Keratinocyte (primary cell): ENCODE measurements at regions not wholly inside any gene's neighbourhood (a gene's known extent, or its start where the extent isn't known, plus 50 kb on each side); places are given as distances from the start of the nearest gene placed in this dataset.

ENCODE experiments used
- DNase-seq: peaks from one replicate; pipeline ENCODE4 v3.0.0-alpha.2; 2011; ENCODE audit warnings: low read depth, missing footprints, low spot score
- FAIRE-seq: peaks from 2 replicates; lab custom pipeline; 2011; peaks lifted over from hg19 to GRCh38; lab: Jason Lieb, UNC
- H2AFZ ChIP-seq: 2 replicates; pipeline ENCODE4 v1.6.0; 2012; ENCODE audit warnings: low read length, control low read depth, inconsistent platforms; ENCODE audit not compliant: control insufficient read depth
- H3K27ac ChIP-seq: 2 replicates; pipeline ENCODE4 v1.5.1; 2011; ENCODE audit warnings: low read length; ENCODE audit not compliant: control insufficient read depth, insufficient read depth
- H3K27me3 ChIP-seq: 3 replicates; pipeline ENCODE4 v1.6.0; 2011; ENCODE audit warnings: low read length; ENCODE audit not compliant: control insufficient read depth, insufficient read depth; ENCODE audit errors: extremely low read depth
- H3K36me3 ChIP-seq, 2 experiments: 2 replicates in 1 of 2; 3 replicates in 1 of 2; pipeline ENCODE4 v1.5.1; 2011; ENCODE audit warnings: low read length in 2 of 2, mild to moderate bottlenecking in 1 of 2; ENCODE audit not compliant: control insufficient read depth in 2 of 2, insufficient read depth in 2 of 2; ENCODE audit errors: extremely low read depth in 1 of 2
- H3K4me1 ChIP-seq: 3 replicates; pipeline ENCODE4 v1.5.1; 2011; ENCODE audit warnings: low read length; ENCODE audit not compliant: control insufficient read depth, insufficient read depth; ENCODE audit errors: extremely low read depth
- H3K4me2 ChIP-seq: 3 replicates; pipeline ENCODE4 v1.6.0; 2011; ENCODE audit warnings: low read depth, low read length; ENCODE audit not compliant: control insufficient read depth, insufficient read depth; ENCODE audit errors: extremely low read depth
- H3K4me3 ChIP-seq, 3 experiments: fragments of 200-600 bp in 1 of 3; sonication (generic) in 1 of 3; 2 replicates in 2 of 3; 3 replicates in 1 of 3; pipeline ENCODE4 v1.5.1; 2011 to 2016; ENCODE audit warnings: low read length in 3 of 3, mild to moderate bottlenecking in 3 of 3, control low read depth in 2 of 3, inconsistent platforms in 1 of 3, low read depth in 1 of 3, mixed read lengths in 1 of 3, mixed run types in 1 of 3, moderate library complexity in 1 of 3; ENCODE audit not compliant: control insufficient read depth in 2 of 3, insufficient read depth in 2 of 3; ENCODE audit errors: extremely low read depth in 1 of 3
- H3K79me2 ChIP-seq: 2 replicates; pipeline ENCODE4 v1.6.0; 2012; ENCODE audit warnings: low read length; ENCODE audit not compliant: control insufficient read depth, insufficient read depth
- H3K9ac ChIP-seq: 3 replicates; pipeline ENCODE4 v1.6.0; 2011; ENCODE audit warnings: low read length; ENCODE audit not compliant: control insufficient read depth, insufficient read depth; ENCODE audit errors: extremely low read depth
- H3K9me1 ChIP-seq: 3 replicates; pipeline ENCODE4 v1.6.0; 2011; ENCODE audit warnings: low read length; ENCODE audit not compliant: control insufficient read depth, insufficient read depth; ENCODE audit errors: extremely low read depth
- H3K9me3 ChIP-seq: 2 replicates; pipeline ENCODE4 v1.5.1; 2012; ENCODE audit warnings: low read depth, low read length; ENCODE audit not compliant: control insufficient read depth
- H4K20me1 ChIP-seq: 3 replicates; pipeline ENCODE4 v1.6.0; 2011; ENCODE audit warnings: low read length; ENCODE audit not compliant: control insufficient read depth, insufficient read depth; ENCODE audit errors: extremely low read depth
- CTCF ChIP-seq, 3 experiments: IDR thresholded peaks in 1 of 3; conservative IDR thresholded peaks in 1 of 3; optimal IDR thresholded peaks in 1 of 3; 2 replicates in 2 of 3; 3 replicates in 1 of 3; pipeline versions ENCODE3 to v1.5.1; 2011; ENCODE audit warnings: low read length in 3 of 3, mild to moderate bottlenecking in 3 of 3, moderate library complexity in 2 of 3, control low read depth in 1 of 3, inconsistent platforms in 1 of 3; ENCODE audit not compliant: insufficient read depth in 2 of 3; ENCODE audit errors: extremely low read depth in 1 of 3
- EZH2 ChIP-seq: IDR thresholded peaks from one replicate; pipeline ENCODE4 v1.6.1; 2012; ENCODE audit warnings: inconsistent platforms, mild to moderate bottlenecking, low read length, moderate library complexity
- dilution Hi-C: fragments of 300-500 bp; cut with MboI; formaldehyde crosslinking; loops from one replicate; pipeline ENCODE4 v1.7.0; 2020; ENCODE audit warnings: low sequenced_read_pairs; ENCODE audit not compliant: extremely low pct_ligation_motif_present

GRCh38 chr14:61148742-61149350, 132.3 kb downstream of the TMEM30B start:
- H3K9me1 ChIP-seq, result peaks cover 2% of the 10 kb centered on the region
- no peak overlapping the region for H3K4me3 ChIP-seq
- no peak for FAIRE-seq
- peaks cover 46% of the 10 kb centered on the region for H3K4me1 ChIP-seq
- H3K9ac ChIP-seq, result no peak overlapping the region
- H3K36me3 ChIP-seq, result no peaks in the 10 kb centered on the region
- TF ChIP-seq CTCF (optimal IDR thresholded peaks at IDR 0.05 in 1 of 3, IDR thresholded peaks at IDR 0.05 in 1 of 3, conservative IDR thresholded peaks at IDR 0.05 in 1 of 3; ENCODE audit: extremely low read depth in 1 of 3, insufficient read depth in 2 of 3, low read length in 3 of 3) (no peak), EZH2 (no peak)
- H3K9me3 ChIP-seq, result peaks cover 5% of the 10 kb centered on the region
- H3K27ac ChIP-seq, result no peak overlapping the region
- no peak overlapping the region for H2AFZ ChIP-seq
- H3K79me2 ChIP-seq, result no peaks in the 10 kb centered on the region
- no peaks in the 10 kb centered on the region for H3K27me3 ChIP-seq
- H4K20me1 ChIP-seq, result no peaks in the 10 kb centered on the region
- H3K4me2 ChIP-seq, result no peak overlapping the region
- no peak for DNase-seq
- dilution Hi-C loops, result no loop called here

- H3K9ac ChIP-seq, result no peak overlapping the region
- no peak for TF ChIP-seq CTCF (optimal IDR thresholded peaks at IDR 0.05 in 1 of 3, IDR thresholded peaks at IDR 0.05 in 1 of 3, conservative IDR thresholded peaks at IDR 0.05 in 1 of 3; ENCODE audit: extremely low read depth in 1 of 3, insufficient read depth in 2 of 3, low read length in 3 of 3)
- no peak for TF ChIP-seq EZH2
- H3K27ac ChIP-seq, result no peak overlapping the region
- DNase-seq (no peak), FAIRE-seq (no peak)
- H3K9me3 ChIP-seq, result peaks cover 5% of the 10 kb centered on the region
- dilution Hi-C loops, result no loop called here
- no peak overlapping the region for H3K4me3 ChIP-seq
- H4K20me1 ChIP-seq, result no peaks in the 10 kb centered on the region
- peak overlapping the region; percentile 94 for H2AFZ ChIP-seq
- H3K4me2 ChIP-seq, result peak overlapping the region; percentile 66
- H3K79me2 ChIP-seq, result no peaks in the 10 kb centered on the region
- H3K9me1 ChIP-seq, result peaks cover 2% of the 10 kb centered on the region
- no peaks in the 10 kb centered on the region for H3K27me3 ChIP-seq
- H3K36me3 ChIP-seq, result no peaks in the 10 kb centered on the region
- peaks cover 38% of the 10 kb centered on the region for H3K4me1 ChIP-seq
These were observed 133.1 kb downstream of the TMEM30B start for GRCh38 chr14:61147831-61148549.
